ENCODE measurements at regions not wholly inside any gene's neighbourhood (a gene's known extent, or its start where the extent isn't known, plus 50 kb on each side); places are given as distances from the start of the nearest gene placed in this dataset.

DNA sequence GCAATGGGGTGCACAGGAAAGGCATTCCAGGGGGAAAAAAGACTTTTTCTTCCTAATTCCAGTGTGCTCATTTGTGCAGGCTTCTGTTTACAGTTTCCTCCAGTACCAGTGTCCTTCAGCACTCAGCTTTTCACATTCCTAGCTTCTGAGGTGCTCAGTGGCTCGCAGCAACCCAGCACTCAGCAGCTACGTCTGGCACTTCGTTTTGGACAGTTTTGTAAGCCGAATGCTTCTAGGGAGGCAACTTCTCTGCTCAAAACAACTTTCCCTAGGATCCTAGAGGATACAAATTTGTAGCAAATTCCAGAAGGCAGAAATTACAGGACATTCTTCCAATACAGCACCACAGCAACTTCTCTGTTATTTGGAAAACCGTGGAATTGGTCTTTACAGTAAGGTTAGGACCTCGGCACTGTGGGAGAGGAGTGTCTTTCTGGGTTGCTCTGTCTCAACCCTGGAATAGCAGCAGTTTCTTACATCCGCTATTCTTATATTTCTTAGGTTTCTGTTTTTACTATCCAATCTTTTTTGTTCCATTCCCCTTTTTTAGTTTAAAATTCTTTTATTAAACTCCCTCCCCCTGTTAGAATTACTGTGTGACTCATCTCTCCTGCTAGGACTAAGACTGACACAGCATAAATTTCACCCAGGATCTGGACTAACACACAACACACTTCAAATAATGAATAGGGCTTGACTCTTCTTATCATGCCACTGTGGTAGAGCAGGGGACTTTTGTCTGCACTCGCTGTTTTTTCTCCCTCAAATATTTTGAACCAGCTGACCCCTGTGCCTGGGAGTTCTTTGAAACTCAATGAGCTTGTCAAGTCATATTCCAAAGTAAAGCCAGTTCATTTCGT is 1314.7 kb downstream of the FSTL5 start:
- DNase-seq, result no peak
- in situ Hi-C loops (cut with MboI; ENCODE audit: low pct_unique_long_range_greater_than_20kb, low sequenced_read_pairs), result no loop called here

GRCh38 chr4:160864253-160864652 is 1299.5 kb downstream of the FSTL5 start:
- in situ Hi-C loops (cut with MboI; ENCODE audit: low pct_unique_long_range_greater_than_20kb, low sequenced_read_pairs), result no loop called here
- no peak for DNase-seq

DNA sequence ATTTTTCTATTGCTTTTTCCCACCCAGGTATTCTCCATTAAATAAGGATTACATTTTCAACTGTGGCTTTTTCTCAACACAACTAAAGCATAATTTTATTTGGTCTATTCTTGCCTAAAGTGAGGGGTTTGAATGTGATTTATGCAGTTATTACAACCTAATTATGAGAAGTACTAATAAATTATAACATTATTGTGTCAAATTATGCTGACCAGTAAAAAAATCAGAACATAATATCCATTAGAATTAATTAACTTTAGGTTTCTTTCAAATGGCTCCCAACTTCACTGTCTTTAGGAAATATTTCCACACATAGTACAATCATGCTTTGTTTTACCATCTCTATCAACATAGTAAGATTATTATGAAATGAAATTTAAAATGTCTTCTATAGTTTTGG is 1293.9 kb downstream of the FSTL5 start:
- in situ Hi-C loops (cut with MboI; ENCODE audit: low pct_unique_long_range_greater_than_20kb, low sequenced_read_pairs), result no loop called here
- DNase-seq, result no peak

DNA sequence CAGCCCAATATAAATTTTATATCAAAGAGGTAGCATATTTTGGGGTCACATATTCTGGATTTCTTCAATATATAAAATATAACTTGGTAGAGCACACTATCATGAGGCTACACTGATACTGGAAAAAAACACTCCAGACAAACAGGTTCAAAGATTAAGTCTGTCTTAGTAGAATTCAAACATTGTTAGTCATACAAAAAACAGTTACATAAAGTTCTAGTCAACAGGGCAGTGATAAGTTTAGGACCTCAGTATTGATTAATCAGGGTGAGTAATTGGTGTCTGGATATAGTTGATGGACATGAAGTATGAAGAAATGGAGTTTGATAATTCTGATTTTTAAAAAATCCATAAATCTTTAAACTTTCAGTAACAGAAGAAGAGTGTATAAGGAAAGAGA is 1291.3 kb downstream of the FSTL5 start:
- DNase-seq, result no peak
- in situ Hi-C loops (cut with MboI; ENCODE audit: low pct_unique_long_range_greater_than_20kb, low sequenced_read_pairs), result no loop called here

DNA sequence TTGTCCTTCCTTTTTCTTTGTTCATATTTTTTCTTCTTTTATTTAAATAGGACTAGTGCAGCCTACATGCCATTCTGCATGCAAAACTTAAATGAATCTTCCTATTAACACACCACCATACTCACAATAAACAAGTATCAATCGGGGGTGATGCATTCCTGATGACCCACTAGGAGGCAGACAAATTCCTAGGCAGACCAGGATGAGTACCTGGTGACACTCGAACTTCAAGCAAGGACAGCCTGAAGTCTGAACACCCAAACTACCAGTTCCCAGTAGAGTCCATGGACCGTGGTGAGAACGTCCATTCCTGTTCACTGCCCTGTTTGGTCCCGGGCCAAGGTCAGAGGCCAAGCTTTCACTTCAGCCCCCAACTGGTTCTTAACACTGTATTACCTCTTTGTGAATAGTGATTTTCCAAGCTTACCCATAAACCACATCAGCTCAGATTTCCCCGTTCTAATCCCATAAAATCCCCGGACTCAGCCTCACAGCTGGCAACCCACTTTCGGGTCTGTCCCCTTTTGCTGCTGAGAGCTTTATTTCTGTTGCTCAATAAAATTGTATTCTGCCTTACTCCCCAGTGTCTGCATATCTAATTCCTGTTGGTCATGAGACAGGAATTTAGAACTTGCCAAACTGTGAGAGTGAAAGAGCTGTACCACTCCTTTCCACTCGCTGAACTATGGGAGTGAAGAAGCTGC is 1286.6 kb downstream of the FSTL5 start:
- in situ Hi-C loops (cut with MboI; ENCODE audit: low pct_unique_long_range_greater_than_20kb, low sequenced_read_pairs), result no loop called here
- DNase-seq, result no peak

- in situ Hi-C loops (cut with MboI; ENCODE audit: low pct_unique_long_range_greater_than_20kb, low sequenced_read_pairs), result no loop called here
- DNase-seq, result no peak
Measured at GRCh38 chr4:160880180-160880579, 1283.6 kb downstream of the FSTL5 start.

- DNase-seq, result no peak
- in situ Hi-C loops (cut with MboI; ENCODE audit: low pct_unique_long_range_greater_than_20kb, low sequenced_read_pairs), result no loop called here
Measured at GRCh38 chr4:160887668-160888067, 1276.1 kb downstream of the FSTL5 start.

- no peak for DNase-seq
- in situ Hi-C loops (cut with MboI; ENCODE audit: low pct_unique_long_range_greater_than_20kb, low sequenced_read_pairs), result no loop called here
Measured at GRCh38 chr4:160894128-160894527, 1269.7 kb downstream of the FSTL5 start.

GRCh38 chr4:160894809-160895208 is 1269.0 kb downstream of the FSTL5 start:
- DNase-seq, result no peak
- in situ Hi-C loops (cut with MboI; ENCODE audit: low pct_unique_long_range_greater_than_20kb, low sequenced_read_pairs), result no loop called here

DNA sequence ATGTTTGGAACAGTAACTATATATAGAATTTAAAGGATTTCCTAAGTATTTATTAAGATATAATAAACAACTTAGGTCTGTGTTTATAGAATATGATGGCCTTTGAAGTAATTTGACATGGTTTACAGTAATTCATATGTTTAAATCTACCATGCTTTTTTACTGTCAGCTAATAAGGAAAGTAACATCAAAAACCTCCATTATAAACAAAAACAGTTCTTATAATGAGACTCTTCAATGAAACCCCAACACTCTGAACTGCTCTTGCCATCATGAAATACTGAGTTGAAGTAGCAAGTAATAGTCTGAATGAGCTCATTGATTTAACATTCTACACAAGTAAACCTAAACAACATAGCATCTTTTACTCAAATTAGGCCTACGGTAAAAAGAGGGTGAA is 1236.5 kb downstream of the FSTL5 start:
- no peak for DNase-seq
- in situ Hi-C loops (cut with MboI; ENCODE audit: low pct_unique_long_range_greater_than_20kb, low sequenced_read_pairs), result no loop called here

GRCh38 chr4:160928482-160928881 is 1235.3 kb downstream of the FSTL5 start:
- no peak for DNase-seq
- in situ Hi-C loops (cut with MboI; ENCODE audit: low pct_unique_long_range_greater_than_20kb, low sequenced_read_pairs), result no loop called here

DNA sequence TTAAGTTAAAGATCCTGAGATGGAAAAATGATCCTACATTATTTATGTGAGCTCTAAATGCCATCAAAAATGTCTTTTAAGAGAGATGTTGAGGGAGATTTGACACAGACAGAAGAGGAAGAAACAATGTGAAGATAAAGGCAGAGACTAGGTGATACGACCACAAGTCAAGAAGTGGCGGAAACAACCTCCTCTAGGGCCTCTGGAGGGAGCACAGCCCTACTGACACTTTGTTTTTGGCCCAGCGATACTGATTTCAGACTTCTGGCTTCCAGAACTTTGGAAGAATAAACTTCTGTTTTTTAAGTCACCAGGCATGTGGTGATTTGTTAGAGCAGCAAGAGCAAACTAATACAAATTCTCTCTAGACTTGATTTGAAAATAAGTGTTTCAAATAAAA is 1216.1 kb downstream of the FSTL5 start:
- DNase-seq, result no peak
- in situ Hi-C loops (cut with MboI; ENCODE audit: low pct_unique_long_range_greater_than_20kb, low sequenced_read_pairs), result no loop called here

- DNase-seq, result no peak
- in situ Hi-C loops (cut with MboI; ENCODE audit: low pct_unique_long_range_greater_than_20kb, low sequenced_read_pairs), result no loop called here
Measured at GRCh38 chr4:160956875-160957274, 1206.9 kb downstream of the FSTL5 start.

GRCh38 chr4:160969925-160970324 is 1193.9 kb downstream of the FSTL5 start:
- no peak for DNase-seq

DNA sequence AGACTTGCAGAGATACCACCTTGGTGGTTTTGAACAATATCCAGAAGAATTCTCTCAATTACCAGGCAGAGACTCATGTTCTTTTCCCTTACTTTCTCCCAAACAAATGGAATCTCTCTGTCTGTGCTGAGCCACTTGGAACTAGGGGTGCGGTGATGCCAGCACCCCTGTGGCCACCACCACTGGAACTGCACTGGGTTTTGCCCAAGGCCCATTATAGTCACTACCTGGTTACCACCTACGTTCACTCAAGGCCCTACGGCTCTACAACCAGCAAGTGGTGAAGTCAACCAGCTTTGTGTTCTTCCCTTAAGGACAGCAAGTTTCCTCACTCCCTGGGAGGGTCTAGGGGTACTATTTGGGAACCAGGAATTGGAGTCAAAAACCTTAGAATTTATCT is 1183.7 kb downstream of the FSTL5 start:
- DNase-seq, result no peak
- in situ Hi-C loops (cut with MboI; ENCODE audit: low pct_unique_long_range_greater_than_20kb, low sequenced_read_pairs), result no loop called here

More at GRCh38 chr4:160969925-160970324, 1193.9 kb downstream of the FSTL5 start:
- in situ Hi-C loops (cut with MboI; ENCODE audit: low pct_unique_long_range_greater_than_20kb, low sequenced_read_pairs), result no loop called here

GRCh38 chr4:160981083-160981482 is 1182.7 kb downstream of the FSTL5 start:
- in situ Hi-C loops (cut with MboI; ENCODE audit: low pct_unique_long_range_greater_than_20kb, low sequenced_read_pairs), result no loop called here
- DNase-seq, result no peak

GRCh38 chr4:160983035-160983434 is 1180.8 kb downstream of the FSTL5 start:
- in situ Hi-C loops (cut with MboI; ENCODE audit: low pct_unique_long_range_greater_than_20kb, low sequenced_read_pairs), result no loop called here

GRCh38 chr4:161002386-161002785 is 1161.4 kb downstream of the FSTL5 start:
- in situ Hi-C loops (cut with MboI; ENCODE audit: low pct_unique_long_range_greater_than_20kb, low sequenced_read_pairs), result no loop called here

More at GRCh38 chr4:160983035-160983434, 1180.8 kb downstream of the FSTL5 start:
- no peak for DNase-seq

GRCh38 chr4:161003418-161004057 is 1160.3 kb downstream of the FSTL5 start:
- in situ Hi-C loops (cut with MboI; ENCODE audit: low pct_unique_long_range_greater_than_20kb, low sequenced_read_pairs), result no loop called here

More at GRCh38 chr4:161002386-161002785, 1161.4 kb downstream of the FSTL5 start:
- DNase-seq, result no peak

GRCh38 chr4:161005746-161006145 is 1158.1 kb downstream of the FSTL5 start:
- in situ Hi-C loops (cut with MboI; ENCODE audit: low pct_unique_long_range_greater_than_20kb, low sequenced_read_pairs), result no loop called here
- no peak for DNase-seq

More at GRCh38 chr4:161003418-161004057, 1160.3 kb downstream of the FSTL5 start:
- DNase-seq, result no peak

Measured in KBM-7 (cell line).